ENCODE measurements at regions not wholly inside any gene's neighbourhood (a gene's known extent, or its start where the extent isn't known, plus 50 kb on each side); places are given as distances from the start of the nearest gene placed in this dataset.

DNA sequence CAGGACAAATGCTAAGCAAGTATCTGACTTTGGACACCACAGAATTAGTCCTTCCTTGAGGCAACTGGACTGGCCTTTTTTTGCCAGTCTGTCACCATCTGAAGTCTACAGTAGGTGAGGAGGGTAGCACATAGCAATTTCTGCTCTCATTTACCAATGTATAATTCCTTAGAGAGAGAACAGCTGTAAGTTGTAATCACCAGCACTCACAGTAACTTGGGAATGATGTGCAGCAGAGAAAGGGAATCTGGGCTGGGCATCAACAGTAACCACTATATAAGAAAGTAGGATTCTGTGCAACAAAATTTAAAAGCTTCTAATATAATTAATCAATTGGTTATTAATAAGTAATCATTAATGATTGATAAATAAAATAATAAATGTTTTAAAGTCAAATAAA lies 86.3 kb upstream of the FAT3 start:
- DNase-seq: no peak
- no peaks in the 10 kb centered on the region for H3K9me3 ChIP-seq
- no peaks in the 10 kb centered on the region for H3K27me3 ChIP-seq
- intact Hi-C loops (cut with DNase I): loop anchor here in 1 of 4 donors (10.0 kb wide), 1 partner anchor 1193 kb away; no protein-coding TSS in a partner anchor
- H3K4me3 ChIP-seq: no peak overlapping the region
- H3K4me1 ChIP-seq (ENCODE audit: insufficient read depth): no peaks in the 10 kb centered on the region
- TF ChIP-seq EP300 (IDR thresholded peaks at IDR 0.05) (no peak), POLR2A (IDR thresholded peaks at IDR 0.05) (no peak)
- TF ChIP-seq, protein P1, sequence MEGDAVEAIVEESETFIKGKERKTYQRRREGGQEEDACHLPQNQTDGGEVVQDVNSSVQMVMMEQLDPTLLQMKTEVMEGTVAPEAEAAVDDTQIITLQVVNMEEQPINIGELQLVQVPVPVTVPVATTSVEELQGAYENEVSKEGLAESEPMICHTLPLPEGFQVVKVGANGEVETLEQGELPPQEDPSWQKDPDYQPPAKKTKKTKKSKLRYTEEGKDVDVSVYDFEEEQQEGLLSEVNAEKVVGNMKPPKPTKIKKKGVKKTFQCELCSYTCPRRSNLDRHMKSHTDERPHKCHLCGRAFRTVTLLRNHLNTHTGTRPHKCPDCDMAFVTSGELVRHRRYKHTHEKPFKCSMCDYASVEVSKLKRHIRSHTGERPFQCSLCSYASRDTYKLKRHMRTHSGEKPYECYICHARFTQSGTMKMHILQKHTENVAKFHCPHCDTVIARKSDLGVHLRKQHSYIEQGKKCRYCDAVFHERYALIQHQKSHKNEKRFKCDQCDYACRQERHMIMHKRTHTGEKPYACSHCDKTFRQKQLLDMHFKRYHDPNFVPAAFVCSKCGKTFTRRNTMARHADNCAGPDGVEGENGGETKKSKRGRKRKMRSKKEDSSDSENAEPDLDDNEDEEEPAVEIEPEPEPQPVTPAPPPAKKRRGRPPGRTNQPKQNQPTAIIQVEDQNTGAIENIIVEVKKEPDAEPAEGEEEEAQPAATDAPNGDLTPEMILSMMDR (IDR thresholded peaks at IDR 0.05): no peak
- H3K36me3 ChIP-seq: no peaks in the 10 kb centered on the region
- no peak overlapping the region for H3K27ac ChIP-seq

DNA sequence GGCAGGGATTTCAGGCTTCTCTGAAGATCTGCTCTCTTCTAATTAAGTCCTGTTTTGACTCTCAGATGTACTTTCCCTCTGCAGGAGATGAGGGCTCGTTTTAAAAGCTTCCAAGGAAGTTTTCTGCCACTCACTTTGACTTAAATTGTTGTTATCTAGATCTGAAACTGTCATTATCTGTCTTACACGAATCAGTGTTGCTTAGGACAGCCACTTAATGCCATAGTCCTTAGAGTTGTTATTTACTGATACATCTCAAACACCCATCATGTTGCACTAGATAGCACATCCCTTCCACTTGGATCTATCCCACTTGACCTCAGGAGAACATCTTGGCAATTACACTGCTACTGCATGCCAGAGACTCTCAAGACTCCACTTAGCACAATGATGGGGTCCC lies 86.9 kb upstream of the FAT3 start:
- TF ChIP-seq, protein P1 (IDR thresholded peaks at IDR 0.05): no peak
- TF ChIP-seq POLR2A (IDR thresholded peaks at IDR 0.05) (no peak), EP300 (IDR thresholded peaks at IDR 0.05) (no peak)
- no peak overlapping the region for H3K27ac ChIP-seq
- WGBS, 3 donors: 38 to 60% (median 44%) methylated on average over 2 of the region's 2 CpGs
- H3K9me3 ChIP-seq: no peaks in the 10 kb centered on the region
- H3K4me3 ChIP-seq: no peak overlapping the region
- intact Hi-C loops (cut with DNase I): loop anchor here in 1 of 4 donors (10.0 kb wide), 1 partner anchor 1193 kb away; no protein-coding TSS in a partner anchor
- no peaks in the 10 kb centered on the region for H3K4me1 ChIP-seq (ENCODE audit: insufficient read depth)
- no peaks in the 10 kb centered on the region for H3K36me3 ChIP-seq
- no peak for DNase-seq
- no peaks in the 10 kb centered on the region for H3K27me3 ChIP-seq

DNA sequence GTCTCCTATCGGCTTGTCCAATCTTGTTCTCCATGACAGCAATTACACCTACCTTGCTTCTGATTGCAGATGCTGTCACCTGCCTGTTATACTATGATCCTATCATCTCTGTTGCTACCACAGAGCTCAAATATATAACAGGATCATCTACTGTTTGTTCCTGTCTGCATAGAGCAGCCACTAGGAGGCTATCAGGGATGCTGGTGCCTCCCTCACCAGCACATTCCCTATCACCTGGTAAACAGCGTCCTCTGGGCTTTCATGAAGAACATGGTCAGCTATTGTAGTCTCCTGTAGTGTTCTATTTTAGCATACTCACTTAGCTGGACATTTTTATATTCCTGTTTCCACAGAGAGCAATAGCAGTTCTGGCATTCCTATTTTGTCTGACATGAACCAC lies 87.8 kb upstream of the FAT3 start:
- Histone ChIP-seq H3K27ac (no peak overlapping the region), H3K4me3 (no peak overlapping the region), H3K27me3 (no peaks in the 10 kb centered on the region), H3K4me1 (ENCODE audit: insufficient read depth) (no peaks in the 10 kb centered on the region), H3K36me3 (no peaks in the 10 kb centered on the region), H3K9me3 (no peaks in the 10 kb centered on the region)
- 79 to 86% (median 81%) methylated on average over 2 of the region's 2 CpGs for WGBS, 3 donors
- TF ChIP-seq EP300 (IDR thresholded peaks at IDR 0.05) (no peak), POLR2A (IDR thresholded peaks at IDR 0.05) (no peak)
- TF ChIP-seq, protein P1 (IDR thresholded peaks at IDR 0.05): no peak
- DNase-seq: no peak
- intact Hi-C loops (cut with DNase I): loop anchor here in 1 of 4 donors (10.0 kb wide), 1 partner anchor 1192 kb away; no protein-coding TSS in a partner anchor

DNA sequence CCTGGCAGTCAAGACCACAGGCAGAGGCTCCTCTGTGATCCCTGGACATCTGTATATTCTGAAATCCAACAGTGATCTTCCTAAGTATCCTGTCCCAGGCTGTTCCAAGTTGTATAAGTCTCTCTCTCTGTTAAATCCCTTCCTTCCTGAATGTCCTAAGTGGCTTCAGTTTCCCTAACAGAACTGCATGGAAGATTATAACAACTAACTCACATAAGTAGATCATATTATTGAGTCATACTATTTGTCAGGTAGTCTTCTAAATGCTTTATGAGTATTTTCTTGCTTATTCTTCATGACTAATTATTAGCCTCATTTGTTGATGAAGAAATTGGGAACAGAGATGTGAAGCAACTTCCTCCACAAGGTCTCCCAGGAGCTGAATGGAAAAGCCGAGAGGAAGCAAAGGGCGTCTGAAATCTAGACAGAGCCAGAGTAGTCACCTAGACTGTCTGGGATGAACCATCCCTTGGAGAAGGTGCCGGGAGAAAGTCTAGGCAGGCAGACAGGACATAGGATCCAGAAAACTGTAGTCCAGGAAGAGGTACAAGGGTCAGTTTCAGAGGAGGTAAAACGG lies 93.2 kb upstream of the FAT3 start:
- no peaks in the 10 kb centered on the region for H3K27me3 ChIP-seq
- H3K9me3 ChIP-seq: no peaks in the 10 kb centered on the region
- intact Hi-C loops (cut with DNase I): loop anchor here in 1 of 4 donors (10.0 kb wide), 1 partner anchor 1187 kb away; no protein-coding TSS in a partner anchor
- H3K36me3 ChIP-seq: no peaks in the 10 kb centered on the region
- H3K27ac ChIP-seq: no peak overlapping the region
- no peak overlapping the region for H3K4me3 ChIP-seq
- H3K4me1 ChIP-seq (ENCODE audit: insufficient read depth): no peaks in the 10 kb centered on the region
- TF ChIP-seq EP300 (IDR thresholded peaks at IDR 0.05) (no peak), POLR2A (IDR thresholded peaks at IDR 0.05) (no peak)
- TF ChIP-seq, protein P1 (IDR thresholded peaks at IDR 0.05): no peak
- DNase-seq: no peak
- 64 to 74% (median 64%) methylated on average over 4 of the region's 4 CpGs for WGBS, 3 donors

Measured in ovary (tissue), 7 donors.